HepG2 (cell line): ENCODE measurements at regions not wholly inside any gene's neighbourhood (a gene's known extent, or its start where the extent isn't known, plus 50 kb on each side); places are given as distances from the start of the nearest gene placed in this dataset.

Experiments
- FOXK1 ChIP-seq: sonication (generic); formaldehyde crosslinking; IDR thresholded peaks from 2 replicates; pipeline ENCODE4 v1.4.0; 2020; ENCODE audit warnings: low read depth, missing genetic modification reagents, borderline replicate concordance
- JDP2 ChIP-seq: sonication (generic); formaldehyde crosslinking; IDR thresholded peaks from 2 replicates; pipeline ENCODE4 v1.8.1; 2022; ENCODE audit warnings: missing genetic modification reagents, borderline replicate concordance
- MAFK ChIP-seq, 2 experiments: IDR thresholded peaks in 1 of 2; conservative IDR thresholded peaks in 1 of 2; 2 replicates each; pipeline ENCODE4 v1.6.1; 2011; ENCODE audit warnings: improper control_type of control experiment in 2 of 2, low read length in 2 of 2
- MBNL3 ChIP-seq: fragments of 250-450 bp; sonication (Bioruptor Pico); conservative IDR thresholded peaks from 2 replicates; pipeline ENCODE4 v1.8.0; 2022; ENCODE audit warnings: mild to moderate bottlenecking, inconsistent platforms
- NFAT5 ChIP-seq: sonication (generic); formaldehyde crosslinking; IDR thresholded peaks from 2 replicates; pipeline ENCODE4 v1.4.0; 2020; ENCODE audit warnings: missing genetic modification reagents
- RARG ChIP-seq: sonication (generic); formaldehyde crosslinking; IDR thresholded peaks from 2 replicates; pipeline ENCODE4 v1.4.0; 2020; ENCODE audit warnings: low read depth, mild to moderate bottlenecking, missing genetic modification reagents
- ZBTB46 ChIP-seq: sonication (generic); formaldehyde crosslinking; IDR thresholded peaks from 2 replicates; pipeline ENCODE4 v1.4.0; 2020; ENCODE audit warnings: mild to moderate bottlenecking, missing genetic modification reagents, borderline replicate concordance
- ZNF44 ChIP-seq: sonication (generic); formaldehyde crosslinking; IDR thresholded peaks from 2 replicates; pipeline ENCODE4 v1.5.1; 2020; ENCODE audit warnings: mild to moderate bottlenecking, missing genetic modification reagents
- ZNF629 ChIP-seq: sonication (generic); formaldehyde crosslinking; conservative IDR thresholded peaks from 2 replicates; pipeline ENCODE4 v1.5.0; 2020; ENCODE audit warnings: missing genetic modification reagents

GRCh38 chr6:65927141-65927540 is 220.1 kb upstream of the EYS start (continued):
- no peak for TF ChIP-seq NFAT5 (CRISPR knock-in tag)
- no peak for TF ChIP-seq ZNF44 (CRISPR knock-in tag)
- TF ChIP-seq RARG (CRISPR knock-in tag), result no peak
- no peak for TF ChIP-seq ZBTB46 (CRISPR knock-in tag)
- TF ChIP-seq FOXK1, result no peak
- no peak for TF ChIP-seq JDP2 (CRISPR knock-in tag)
- TF ChIP-seq ZNF629 (CRISPR knock-in tag), result no peak
- no peak for TF ChIP-seq MBNL3
- TF ChIP-seq MAFK (conservative IDR thresholded peaks at IDR 0.05 in 1 of 2, IDR thresholded peaks at IDR 0.05 in 1 of 2; ENCODE audit: low read length in 2 of 2), result no peak
